Activated B cell treated with CpG ODN at 0.5 μM for 24 hours (primary cell): ENCODE measurements at regions not wholly inside any gene's neighbourhood (a gene's known extent, or its start where the extent isn't known, plus 50 kb on each side); places are given as distances from the start of the nearest gene placed in this dataset.

ENCODE experiments used
- ATAC-seq: fragments of 200-7000 bp; cut with Tn5 transposase; one replicate; pipeline ENCODE4 v1.10.0; 2021; ENCODE audit warnings: low read depth, mild to moderate bottlenecking, moderate library complexity
- CTCF ChIA-PET: fragments of 350-600 bp; sonication (Branson Sonifier 250); formaldehyde crosslinking; loops from one replicate; lab custom pipeline; 2021; ENCODE audit warnings: antibody characterized with exemption; lab: Charles Lee
- POLR2A ChIA-PET: fragments of 350-600 bp; sonication (Branson Sonifier 250); formaldehyde crosslinking; loops from one replicate; lab custom pipeline; 2021; ENCODE audit warnings: antibody characterized with exemption; lab: Charles Lee
- DNase-seq: peaks from one replicate; pipeline ENCODE4 v3.0.0; 2022
- H3K27ac Mint-ChIP-seq: one replicate; pipeline ENCODE4 v1.8.0; 2020; ENCODE audit warnings: mixed read lengths
- H3K27me3 Mint-ChIP-seq: one replicate; pipeline ENCODE4 v1.8.0; 2021; ENCODE audit warnings: mixed read lengths
- H3K36me3 Mint-ChIP-seq: one replicate; pipeline ENCODE4 v1.8.0; 2021; ENCODE audit warnings: low read depth, mixed read lengths
- H3K4me1 Mint-ChIP-seq: one replicate; pipeline ENCODE4 v1.8.0; 2021; ENCODE audit warnings: mixed read lengths
- H3K4me3 Mint-ChIP-seq: one replicate; pipeline ENCODE4 v1.8.0; 2020; ENCODE audit warnings: mild to moderate bottlenecking, mixed read lengths
- H3K9me3 Mint-ChIP-seq: one replicate; pipeline ENCODE4 v1.8.0; 2020; ENCODE audit warnings: mixed read lengths
- intact Hi-C: fragments of 100-400 bp; cut with micrococcal nuclease; formaldehyde crosslinking; loops from one replicate; pipeline ENCODE4 v1.15.1; 2024
- TF ChIP-seq, protein P1 (sequence below): fragments of 200-600 bp; IDR thresholded peaks from one replicate; pipeline ENCODE4 v1.8.0; 2022; ENCODE audit warnings: antibody characterized with exemption, mild to moderate bottlenecking

DNA sequence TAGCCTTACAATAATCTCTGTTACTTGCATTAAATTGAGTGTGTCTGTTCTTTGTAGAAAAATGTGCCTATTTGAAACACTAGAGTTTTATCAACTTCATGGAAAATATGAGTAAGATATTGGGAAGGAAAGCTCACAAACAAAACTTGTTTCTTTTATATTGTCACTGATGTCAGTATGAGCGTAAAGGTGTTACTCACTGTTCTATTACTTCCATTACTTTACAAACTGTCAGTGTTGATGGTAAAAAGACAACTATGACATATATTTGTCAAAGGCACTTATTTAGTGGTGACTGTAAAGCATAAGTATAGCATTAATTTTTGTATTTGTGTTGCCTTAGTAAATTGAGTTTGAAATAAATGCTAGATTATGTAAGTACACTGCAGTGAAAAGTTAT lies 193.7 kb upstream of the FLRT2 start:
- TF ChIP-seq, protein P1, sequence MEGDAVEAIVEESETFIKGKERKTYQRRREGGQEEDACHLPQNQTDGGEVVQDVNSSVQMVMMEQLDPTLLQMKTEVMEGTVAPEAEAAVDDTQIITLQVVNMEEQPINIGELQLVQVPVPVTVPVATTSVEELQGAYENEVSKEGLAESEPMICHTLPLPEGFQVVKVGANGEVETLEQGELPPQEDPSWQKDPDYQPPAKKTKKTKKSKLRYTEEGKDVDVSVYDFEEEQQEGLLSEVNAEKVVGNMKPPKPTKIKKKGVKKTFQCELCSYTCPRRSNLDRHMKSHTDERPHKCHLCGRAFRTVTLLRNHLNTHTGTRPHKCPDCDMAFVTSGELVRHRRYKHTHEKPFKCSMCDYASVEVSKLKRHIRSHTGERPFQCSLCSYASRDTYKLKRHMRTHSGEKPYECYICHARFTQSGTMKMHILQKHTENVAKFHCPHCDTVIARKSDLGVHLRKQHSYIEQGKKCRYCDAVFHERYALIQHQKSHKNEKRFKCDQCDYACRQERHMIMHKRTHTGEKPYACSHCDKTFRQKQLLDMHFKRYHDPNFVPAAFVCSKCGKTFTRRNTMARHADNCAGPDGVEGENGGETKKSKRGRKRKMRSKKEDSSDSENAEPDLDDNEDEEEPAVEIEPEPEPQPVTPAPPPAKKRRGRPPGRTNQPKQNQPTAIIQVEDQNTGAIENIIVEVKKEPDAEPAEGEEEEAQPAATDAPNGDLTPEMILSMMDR = no peak

DNA sequence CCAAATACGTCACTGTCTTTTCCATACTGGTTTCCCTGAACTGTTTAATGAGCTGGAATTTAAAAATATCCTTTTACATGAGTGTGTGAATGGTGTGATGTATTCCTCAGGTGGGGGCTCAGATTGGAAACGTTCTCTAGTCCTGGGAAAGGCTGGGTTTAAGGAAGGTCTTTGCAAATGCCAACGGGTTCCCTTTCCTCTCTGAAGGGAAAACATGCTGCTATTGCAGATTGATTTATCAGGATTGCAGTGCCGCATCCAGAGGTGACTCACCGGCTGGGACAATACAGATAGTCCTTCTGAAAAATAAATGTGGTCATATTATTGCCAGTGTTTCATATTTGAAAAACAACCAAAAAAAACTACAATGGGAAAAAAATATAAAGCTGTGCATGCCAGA lies 193.1 kb upstream of the FLRT2 start:
- Mint-ChIP-seq H3K9me3 (no peaks in the 10 kb centered on the region), H3K4me3 (no peak overlapping the region), H3K27me3 (no peaks in the 10 kb centered on the region), H3K27ac (no peak overlapping the region), H3K36me3 (no peaks in the 10 kb centered on the region), H3K4me1 (no peaks in the 10 kb centered on the region)
- POLR2A ChIA-PET = no interaction called here
- TF ChIP-seq, protein P1 = no peak
- CTCF ChIA-PET = no interaction called here
- intact Hi-C loops = no loop called here
- DNase-seq (no peak), ATAC-seq (no peak)

More for the DNA sequence above, 193.7 kb upstream of the FLRT2 start:
- intact Hi-C loops = no loop called here
- CTCF ChIA-PET = no interaction called here
- Mint-ChIP-seq H3K27me3 (no peaks in the 10 kb centered on the region), H3K36me3 (no peaks in the 10 kb centered on the region), H3K4me3 (no peak overlapping the region), H3K27ac (no peak overlapping the region), H3K4me1 (no peaks in the 10 kb centered on the region), H3K9me3 (no peaks in the 10 kb centered on the region)
- POLR2A ChIA-PET = no interaction called here
- DNase-seq (no peak), ATAC-seq (no peak)

DNA sequence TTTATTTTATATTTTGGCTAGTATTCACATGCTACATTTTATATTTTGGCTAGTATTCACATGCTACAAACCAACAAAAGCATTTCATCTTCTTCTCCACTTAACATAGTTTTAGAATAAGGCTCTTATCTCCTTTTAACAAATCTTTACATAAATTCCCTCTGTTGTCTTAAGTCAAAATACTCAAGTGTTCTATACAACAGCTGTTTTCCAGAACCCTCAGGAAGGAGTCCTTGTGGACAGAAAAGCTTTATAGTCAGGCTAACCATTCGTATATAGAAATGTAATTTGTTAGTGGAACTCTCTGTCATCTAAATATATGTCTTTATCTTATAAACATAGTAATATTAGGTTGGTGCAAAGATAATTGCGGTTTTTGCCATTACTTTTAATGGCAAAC lies 191.0 kb upstream of the FLRT2 start:
- intact Hi-C loops = no loop called here
- ChIA-PET CTCF (no interaction called here), POLR2A (no interaction called here)
- H3K9me3 Mint-ChIP-seq = no peaks in the 10 kb centered on the region
- no peak overlapping the region for H3K4me3 Mint-ChIP-seq
- DNase-seq = no peak
- no peaks in the 10 kb centered on the region for H3K36me3 Mint-ChIP-seq
- H3K4me1 Mint-ChIP-seq = no peaks in the 10 kb centered on the region
- H3K27me3 Mint-ChIP-seq = no peaks in the 10 kb centered on the region
- no peak overlapping the region for H3K27ac Mint-ChIP-seq
- no peak for ATAC-seq
- TF ChIP-seq, protein P1 = no peak

DNA sequence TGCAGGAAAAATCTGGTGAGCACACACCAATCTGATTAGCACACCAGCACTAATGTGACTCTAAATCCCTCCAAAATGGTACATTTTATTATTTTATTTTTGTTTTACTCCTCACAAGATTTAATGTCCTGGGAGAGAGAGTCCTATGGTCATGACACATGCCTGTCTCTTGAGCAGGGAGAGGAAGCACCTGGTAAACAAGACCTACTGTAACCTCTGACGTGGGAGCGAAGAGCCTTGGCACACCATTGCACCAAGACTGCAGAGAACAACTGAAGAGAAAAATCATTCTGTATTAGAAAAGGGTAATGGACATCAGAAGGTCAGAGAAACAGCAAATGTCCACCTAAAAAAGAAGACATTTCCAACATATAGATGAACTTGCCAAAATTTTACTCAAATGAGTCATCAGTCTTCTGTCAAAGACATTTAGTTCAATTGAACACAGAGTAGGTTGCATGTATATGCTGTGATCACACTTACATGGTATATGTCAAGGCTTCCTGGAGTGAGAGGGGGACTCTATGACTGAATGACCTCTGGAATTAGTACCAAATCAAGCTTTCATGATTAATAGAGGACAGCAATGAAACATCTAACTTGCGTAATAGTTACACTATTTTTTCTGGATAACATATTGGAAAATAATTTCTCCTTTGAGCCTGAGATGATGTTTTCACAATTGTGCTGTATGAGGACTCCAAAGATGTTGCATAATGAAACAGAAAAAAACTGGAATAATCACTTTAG lies 186.9 kb upstream of the FLRT2 start:
- intact Hi-C loops = no loop called here
- Mint-ChIP-seq H3K9me3 (peaks cover 2% of the 10 kb centered on the region), H3K27ac (no peak overlapping the region), H3K4me3 (no peak overlapping the region), H3K4me1 (no peaks in the 10 kb centered on the region), H3K36me3 (no peaks in the 10 kb centered on the region), H3K27me3 (no peaks in the 10 kb centered on the region)
- ATAC-seq = no peak
- CTCF ChIA-PET = no interaction called here
- POLR2A ChIA-PET = no interaction called here
- DNase-seq = no peak
- TF ChIP-seq, protein P1 = no peak

DNA sequence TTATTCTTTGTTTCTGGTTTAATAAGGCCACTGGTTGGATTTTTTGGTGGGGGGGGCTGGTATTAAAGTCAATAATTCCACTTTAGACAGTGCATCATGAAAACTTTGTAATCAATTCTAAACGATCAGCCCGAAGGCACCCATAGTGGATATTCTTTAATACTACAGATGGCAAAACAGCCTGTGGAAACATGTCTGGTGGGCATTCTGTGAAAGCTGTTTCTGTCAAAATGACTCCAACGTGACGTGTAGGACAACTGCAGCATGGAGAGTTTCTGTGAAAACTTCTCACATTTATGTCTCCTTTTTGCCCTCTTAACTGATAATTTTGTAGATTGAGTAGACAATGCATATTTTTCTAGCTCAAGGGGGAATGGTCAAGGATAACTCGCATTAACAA lies 185.8 kb upstream of the FLRT2 start:
- POLR2A ChIA-PET = no interaction called here
- intact Hi-C loops = no loop called here
- Mint-ChIP-seq H3K27ac (no peak overlapping the region), H3K4me1 (no peaks in the 10 kb centered on the region), H3K36me3 (no peaks in the 10 kb centered on the region), H3K27me3 (no peaks in the 10 kb centered on the region), H3K9me3 (peaks cover 4% of the 10 kb centered on the region), H3K4me3 (no peak overlapping the region)
- CTCF ChIA-PET = no interaction called here
- TF ChIP-seq, protein P1 = no peak
- no peak for ATAC-seq
- no peak for DNase-seq
